Activated CD4-positive, alpha-beta T cell treated with anti-CD3 and anti-CD28 coated beads, Interleukin-2, amount 10 ng/mL, durations not matched to agents 7 days and 5 days (primary cell): ENCODE measurements at regions not wholly inside any gene's neighbourhood (a gene's known extent, or its start where the extent isn't known, plus 50 kb on each side); places are given as distances from the start of the nearest gene placed in this dataset.

Source experiments
- CTCF ChIA-PET: fragments of 350-600 bp; sonication (Branson Sonifier 250); formaldehyde crosslinking; loops from one replicate; lab custom pipeline; 2021; ENCODE audit warnings: antibody characterized with exemption; lab: Charles Lee
- POLR2A ChIA-PET: fragments of 350-600 bp; sonication (Branson Sonifier 250); formaldehyde crosslinking; loops from one replicate; lab custom pipeline; 2021; ENCODE audit warnings: antibody characterized with exemption; lab: Charles Lee
- DNase-seq: peaks from one replicate; pipeline ENCODE4 v3.0.0-alpha.2; 2020
- H3K27ac Mint-ChIP-seq: one replicate; pipeline ENCODE4 v1.8.0; 2021; ENCODE audit warnings: mild to moderate bottlenecking, moderate library complexity, mixed read lengths
- H3K27me3 Mint-ChIP-seq: one replicate; pipeline ENCODE4 v1.8.0; 2021; ENCODE audit warnings: mixed read lengths
- H3K36me3 Mint-ChIP-seq: one replicate; pipeline ENCODE4 v1.8.0; 2021; ENCODE audit warnings: low read depth, mixed read lengths
- H3K4me1 Mint-ChIP-seq: one replicate; pipeline ENCODE4 v1.8.0; 2021; ENCODE audit warnings: mixed read lengths
- H3K4me3 Mint-ChIP-seq: one replicate; pipeline ENCODE4 v1.8.0; 2021; ENCODE audit warnings: mild to moderate bottlenecking, moderate library complexity, mixed read lengths
- H3K9me3 Mint-ChIP-seq: one replicate; pipeline ENCODE4 v1.8.0; 2021; ENCODE audit warnings: mixed read lengths

GRCh38 chr12:131604859-131605258 lies 106.0 kb upstream of the SFSWAP start:
- ChIA-PET POLR2A (no interaction called here), CTCF (interaction anchor here (0.5 to 1.8 kb wide), 3 partner anchors 12 to 105 kb away, joined by 3 to 7 read pairs (median 5); no protein-coding TSS in a partner anchor)
- H3K27ac Mint-ChIP-seq, result peak overlapping the region; percentile 97
- no peak overlapping the region for H3K4me3 Mint-ChIP-seq
- H3K4me1 Mint-ChIP-seq, result peaks cover 71% of the 10 kb centered on the region
- peaks cover 10% of the 10 kb centered on the region for H3K9me3 Mint-ChIP-seq
- H3K36me3 Mint-ChIP-seq, result peaks cover 21% of the 10 kb centered on the region
- peaks cover 2% of the 10 kb centered on the region for H3K27me3 Mint-ChIP-seq
- DNase-seq, result no peak

GRCh38 chr12:131605304-131605829 lies 105.5 kb upstream of the SFSWAP start:
- POLR2A ChIA-PET, result no interaction called here
- peaks cover 10% of the 10 kb centered on the region for H3K9me3 Mint-ChIP-seq
- H3K4me3 Mint-ChIP-seq, result no peak overlapping the region

GRCh38 chr12:131606218-131606901 lies 104.5 kb upstream of the SFSWAP start:
- POLR2A ChIA-PET, result no interaction called here
- CTCF ChIA-PET, result interaction anchor here (0.8 kb wide), 1 partner anchor 9 kb away, joined by 3 read pairs; no protein-coding TSS in a partner anchor
- Mint-ChIP-seq H3K36me3 (peaks cover 21% of the 10 kb centered on the region), H3K4me3 (no peak overlapping the region), H3K27ac (peak overlapping the region; percentile 9), H3K4me1 (peaks cover 71% of the 10 kb centered on the region), H3K9me3 (peaks cover 10% of the 10 kb centered on the region), H3K27me3 (peaks cover 2% of the 10 kb centered on the region)
- no peak for DNase-seq

More at GRCh38 chr12:131605304-131605829, 105.5 kb upstream of the SFSWAP start:
- peak overlapping the region; percentile 97 for H3K27ac Mint-ChIP-seq
- peaks cover 21% of the 10 kb centered on the region for H3K36me3 Mint-ChIP-seq
- DNase-seq, result no peak
- CTCF ChIA-PET, result no interaction called here
- peaks cover 2% of the 10 kb centered on the region for H3K27me3 Mint-ChIP-seq
- peaks cover 71% of the 10 kb centered on the region for H3K4me1 Mint-ChIP-seq

GRCh38 chr12:131607658-131608447 lies 103.0 kb upstream of the SFSWAP start:
- no peak for DNase-seq
- H3K4me3 Mint-ChIP-seq, result peak overlapping the region; percentile 25
- ChIA-PET POLR2A (no interaction called here), CTCF (interaction anchor here (0.5 to 1.5 kb wide), 2 partner anchors 10 to 607 kb away, joined by 3 read pairs; no protein-coding TSS in a partner anchor)
- peaks cover 21% of the 10 kb centered on the region for H3K36me3 Mint-ChIP-seq
- H3K27ac Mint-ChIP-seq, result peak overlapping the region; percentile 73
- H3K27me3 Mint-ChIP-seq, result peaks cover 2% of the 10 kb centered on the region
- H3K9me3 Mint-ChIP-seq, result peaks cover 7% of the 10 kb centered on the region
- peaks cover 66% of the 10 kb centered on the region for H3K4me1 Mint-ChIP-seq

- POLR2A ChIA-PET, result interaction anchor here (0.7 kb wide), 1 partner anchor 104 kb away, joined by 3 read pairs; no protein-coding TSS in a partner anchor
- peaks cover 21% of the 10 kb centered on the region for H3K36me3 Mint-ChIP-seq
- H3K4me1 Mint-ChIP-seq, result peaks cover 57% of the 10 kb centered on the region
- CTCF ChIA-PET, result interaction anchor here (0.8 to 1.5 kb wide), 2 partner anchors 11 kb away, joined by 3 read pairs; no protein-coding TSS in a partner anchor
- H3K27ac Mint-ChIP-seq, result peak overlapping the region; percentile 62
- H3K9me3 Mint-ChIP-seq, result peaks cover 7% of the 10 kb centered on the region
- peak; percentile 49 for DNase-seq
- no peak overlapping the region for H3K4me3 Mint-ChIP-seq
- peaks cover 2% of the 10 kb centered on the region for H3K27me3 Mint-ChIP-seq
Measured at GRCh38 chr12:131608740-131609690, 101.9 kb upstream of the SFSWAP start.

- CTCF ChIA-PET, result interaction anchor here (0.8 to 1.1 kb wide), 2 partner anchors 12 to 16 kb away, joined by 3 to 4 read pairs; no protein-coding TSS in a partner anchor
- Mint-ChIP-seq H3K9me3 (peaks cover 3% of the 10 kb centered on the region), H3K27me3 (peaks cover 2% of the 10 kb centered on the region), H3K4me3 (no peak overlapping the region), H3K36me3 (peaks cover 17% of the 10 kb centered on the region), H3K27ac (peak overlapping the region; percentile 62), H3K4me1 (peaks cover 49% of the 10 kb centered on the region)
- no peak for DNase-seq
- POLR2A ChIA-PET, result no interaction called here
Measured at GRCh38 chr12:131609762-131610161, 101.1 kb upstream of the SFSWAP start.

- peaks cover 45% of the 10 kb centered on the region for H3K4me1 Mint-ChIP-seq
- ChIA-PET CTCF (interaction anchor here (1.1 kb wide), 1 partner anchor 17 kb away, joined by 4 read pairs; no protein-coding TSS in a partner anchor), POLR2A (no interaction called here)
- no peak overlapping the region for H3K4me3 Mint-ChIP-seq
- H3K9me3 Mint-ChIP-seq, result peaks cover 3% of the 10 kb centered on the region
- H3K27me3 Mint-ChIP-seq, result peaks cover 2% of the 10 kb centered on the region
- no peak overlapping the region for H3K27ac Mint-ChIP-seq
- peaks cover 17% of the 10 kb centered on the region for H3K36me3 Mint-ChIP-seq
- no peak for DNase-seq
Measured at GRCh38 chr12:131610181-131610580, 100.7 kb upstream of the SFSWAP start.

- no peak for DNase-seq
- H3K4me1 Mint-ChIP-seq, result peaks cover 38% of the 10 kb centered on the region
- no peak overlapping the region for H3K4me3 Mint-ChIP-seq
- H3K9me3 Mint-ChIP-seq, result peaks cover 3% of the 10 kb centered on the region
- peaks cover 12% of the 10 kb centered on the region for H3K36me3 Mint-ChIP-seq
- H3K27ac Mint-ChIP-seq, result no peak overlapping the region
- POLR2A ChIA-PET, result no interaction called here
- CTCF ChIA-PET, result no interaction called here
- H3K27me3 Mint-ChIP-seq, result no peaks in the 10 kb centered on the region
Measured at GRCh38 chr12:131610891-131611290, 100.0 kb upstream of the SFSWAP start.

GRCh38 chr12:131611416-131612091 lies 99.3 kb upstream of the SFSWAP start:
- CTCF ChIA-PET, result no interaction called here
- Mint-ChIP-seq H3K36me3 (peaks cover 6% of the 10 kb centered on the region), H3K4me3 (no peak overlapping the region)

GRCh38 chr12:131612092-131612755 lies 98.7 kb upstream of the SFSWAP start:
- H3K4me1 Mint-ChIP-seq, result peaks cover 26% of the 10 kb centered on the region
- no peak overlapping the region for H3K27ac Mint-ChIP-seq
- peaks cover 6% of the 10 kb centered on the region for H3K36me3 Mint-ChIP-seq
- no peaks in the 10 kb centered on the region for H3K27me3 Mint-ChIP-seq
- POLR2A ChIA-PET, result no interaction called here
- no peaks in the 10 kb centered on the region for H3K9me3 Mint-ChIP-seq
- no peak overlapping the region for H3K4me3 Mint-ChIP-seq
- no peak for DNase-seq
- CTCF ChIA-PET, result interaction anchor here (1.1 kb wide), 1 partner anchor 143 kb away, joined by 3 read pairs; no protein-coding TSS in a partner anchor

More at GRCh38 chr12:131611416-131612091, 99.3 kb upstream of the SFSWAP start:
- Mint-ChIP-seq H3K27me3 (no peaks in the 10 kb centered on the region), H3K9me3 (no peaks in the 10 kb centered on the region), H3K4me1 (peaks cover 31% of the 10 kb centered on the region), H3K27ac (no peak overlapping the region)
- POLR2A ChIA-PET, result no interaction called here
- no peak for DNase-seq

- Mint-ChIP-seq H3K4me3 (no peak overlapping the region), H3K4me1 (peaks cover 16% of the 10 kb centered on the region), H3K36me3 (peaks cover 1% of the 10 kb centered on the region), H3K9me3 (no peaks in the 10 kb centered on the region), H3K27me3 (no peaks in the 10 kb centered on the region), H3K27ac (no peak overlapping the region)
- POLR2A ChIA-PET, result no interaction called here
- DNase-seq, result no peak
- CTCF ChIA-PET, result interaction anchor here (1.1 kb wide), 1 partner anchor 142 kb away, joined by 3 read pairs; no protein-coding TSS in a partner anchor
Measured at GRCh38 chr12:131613186-131613585, 97.7 kb upstream of the SFSWAP start.
